Glutamatergic neuron (in vitro differentiated cells): ENCODE measurements at regions not wholly inside any gene's neighbourhood (a gene's known extent, or its start where the extent isn't known, plus 50 kb on each side); places are given as distances from the start of the nearest gene placed in this dataset.

Source experiments
- DNase-seq: peaks from one replicate; pipeline ENCODE4 v3.0.0; 2022
- H3K27ac Mint-ChIP-seq: one replicate; pipeline ENCODE4 v1.8.0; 2020; ENCODE audit warnings: mild to moderate bottlenecking, mixed read lengths, inconsistent platforms; ENCODE audit not compliant: unreplicated experiment
- H3K27me3 Mint-ChIP-seq: one replicate; pipeline ENCODE4 v1.8.0; 2020; ENCODE audit warnings: mild to moderate bottlenecking, moderate library complexity, mixed read lengths, inconsistent platforms; ENCODE audit not compliant: unreplicated experiment
- H3K36me3 Mint-ChIP-seq: one replicate; pipeline ENCODE4 v1.8.0; 2020; ENCODE audit warnings: mild to moderate bottlenecking, mixed read lengths, inconsistent platforms; ENCODE audit not compliant: unreplicated experiment
- H3K4me1 Mint-ChIP-seq: one replicate; pipeline ENCODE4 v1.8.0; 2020; ENCODE audit warnings: mild to moderate bottlenecking, low read depth, mixed read lengths, inconsistent platforms; ENCODE audit not compliant: unreplicated experiment
- H3K4me3 Mint-ChIP-seq: one replicate; pipeline ENCODE4 v1.8.0; 2020; ENCODE audit warnings: mild to moderate bottlenecking, mixed read lengths, inconsistent platforms; ENCODE audit not compliant: unreplicated experiment
- H3K9me3 Mint-ChIP-seq: one replicate; pipeline ENCODE4 v1.8.0; 2020; ENCODE audit warnings: mild to moderate bottlenecking, moderate library complexity, mixed read lengths, inconsistent platforms; ENCODE audit not compliant: unreplicated experiment
- CTCF ChIP-seq: fragments of 200-600 bp; sonication (generic); IDR thresholded peaks from one replicate; pipeline ENCODE4 v1.5.0; 2021; ENCODE audit not compliant: partially characterized antibody, unreplicated experiment

- no peak for TF ChIP-seq CTCF
- H3K27ac Mint-ChIP-seq, result no peak overlapping the region
- DNase-seq, result no peak
- H3K36me3 Mint-ChIP-seq, result no peaks in the 10 kb centered on the region
- H3K27me3 Mint-ChIP-seq, result no peaks in the 10 kb centered on the region
- no peak overlapping the region for H3K4me3 Mint-ChIP-seq
- no peaks in the 10 kb centered on the region for H3K4me1 Mint-ChIP-seq
- H3K9me3 Mint-ChIP-seq, result no peaks in the 10 kb centered on the region
Observed at GRCh38 chr6:74971633-74972032, 234.2 kb downstream of the COL12A1 start.

GRCh38 chr6:74969591-74970267, 236.1 kb downstream of the COL12A1 start:
- H3K4me3 Mint-ChIP-seq, result no peak overlapping the region
- no peaks in the 10 kb centered on the region for H3K4me1 Mint-ChIP-seq
- no peak overlapping the region for H3K27ac Mint-ChIP-seq
- no peaks in the 10 kb centered on the region for H3K27me3 Mint-ChIP-seq
- DNase-seq, result no peak
- TF ChIP-seq CTCF, result no peak
- peaks cover 4% of the 10 kb centered on the region for H3K36me3 Mint-ChIP-seq
- H3K9me3 Mint-ChIP-seq, result no peaks in the 10 kb centered on the region

- Mint-ChIP-seq H3K27ac (no peak overlapping the region), H3K4me3 (no peak overlapping the region), H3K27me3 (no peaks in the 10 kb centered on the region), H3K4me1 (no peaks in the 10 kb centered on the region), H3K36me3 (peaks cover 4% of the 10 kb centered on the region), H3K9me3 (no peaks in the 10 kb centered on the region)
- no peak for TF ChIP-seq CTCF
- DNase-seq, result no peak
Observed at GRCh38 chr6:74967821-74968220, 238.0 kb downstream of the COL12A1 start.

- Mint-ChIP-seq H3K4me1 (no peaks in the 10 kb centered on the region), H3K36me3 (peaks cover 4% of the 10 kb centered on the region), H3K4me3 (no peak overlapping the region), H3K9me3 (no peaks in the 10 kb centered on the region), H3K27ac (no peak overlapping the region), H3K27me3 (no peaks in the 10 kb centered on the region)
- no peak for DNase-seq
- TF ChIP-seq CTCF, result no peak
Observed at GRCh38 chr6:74966712-74967111, 239.1 kb downstream of the COL12A1 start.

GRCh38 chr6:74964871-74965441, 240.9 kb downstream of the COL12A1 start:
- H3K36me3 Mint-ChIP-seq, result peaks cover 4% of the 10 kb centered on the region
- DNase-seq, result no peak
- no peak overlapping the region for H3K27ac Mint-ChIP-seq
- H3K27me3 Mint-ChIP-seq, result no peaks in the 10 kb centered on the region
- TF ChIP-seq CTCF, result no peak
- H3K4me3 Mint-ChIP-seq, result no peak overlapping the region
- no peaks in the 10 kb centered on the region for H3K9me3 Mint-ChIP-seq
- H3K4me1 Mint-ChIP-seq, result no peaks in the 10 kb centered on the region
